ENCODE measurements at regions not wholly inside any gene's neighbourhood (a gene's known extent, or its start where the extent isn't known, plus 50 kb on each side); places are given as distances from the start of the nearest gene placed in this dataset.

GRCh38 chr11:95556342-95557163, 233.0 kb downstream of the FAM76B start:
- H3K4me3 ChIP-seq (ENCODE audit: low read depth, low read length), result no peak overlapping the region
- BruUV-seq (replicated peaks), result no TSS peak
- Mint-ChIP-seq H3K4me1 (ENCODE audit: low read depth, unreplicated experiment) (no peaks in the 10 kb centered on the region), H3K27me3 (ENCODE audit: insufficient read depth, unreplicated experiment) (no peaks in the 10 kb centered on the region), H3K4me3 (ENCODE audit: unreplicated experiment) (no peak overlapping the region), H3K9me3 (ENCODE audit: unreplicated experiment) (no peaks in the 10 kb centered on the region), H3K27ac (ENCODE audit: unreplicated experiment) (no peak overlapping the region), H3K36me3 (ENCODE audit: insufficient read depth, unreplicated experiment) (no peaks in the 10 kb centered on the region)
- no peaks in the 10 kb centered on the region for H3K4me1 ChIP-seq
- no peaks in the 10 kb centered on the region for H3K36me3 ChIP-seq (ENCODE audit: control insufficient read depth, insufficient read depth, low read length)
- TF ChIP-seq, protein P1, sequence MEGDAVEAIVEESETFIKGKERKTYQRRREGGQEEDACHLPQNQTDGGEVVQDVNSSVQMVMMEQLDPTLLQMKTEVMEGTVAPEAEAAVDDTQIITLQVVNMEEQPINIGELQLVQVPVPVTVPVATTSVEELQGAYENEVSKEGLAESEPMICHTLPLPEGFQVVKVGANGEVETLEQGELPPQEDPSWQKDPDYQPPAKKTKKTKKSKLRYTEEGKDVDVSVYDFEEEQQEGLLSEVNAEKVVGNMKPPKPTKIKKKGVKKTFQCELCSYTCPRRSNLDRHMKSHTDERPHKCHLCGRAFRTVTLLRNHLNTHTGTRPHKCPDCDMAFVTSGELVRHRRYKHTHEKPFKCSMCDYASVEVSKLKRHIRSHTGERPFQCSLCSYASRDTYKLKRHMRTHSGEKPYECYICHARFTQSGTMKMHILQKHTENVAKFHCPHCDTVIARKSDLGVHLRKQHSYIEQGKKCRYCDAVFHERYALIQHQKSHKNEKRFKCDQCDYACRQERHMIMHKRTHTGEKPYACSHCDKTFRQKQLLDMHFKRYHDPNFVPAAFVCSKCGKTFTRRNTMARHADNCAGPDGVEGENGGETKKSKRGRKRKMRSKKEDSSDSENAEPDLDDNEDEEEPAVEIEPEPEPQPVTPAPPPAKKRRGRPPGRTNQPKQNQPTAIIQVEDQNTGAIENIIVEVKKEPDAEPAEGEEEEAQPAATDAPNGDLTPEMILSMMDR (IDR thresholded peaks at IDR 0.05; ENCODE audit: insufficient read depth in 1 of 2, low read depth in 1 of 2, low read length in 1 of 2, severe bottlenecking in 1 of 2, unreplicated experiment in 1 of 2), result no peak
- H3K27me3 ChIP-seq (replicated peaks; ENCODE audit: control insufficient read depth, insufficient read depth, low read length), result no peaks in the 10 kb centered on the region
- CTCF ChIA-PET, result interaction anchor here (0.6 to 0.7 kb wide), 2 partner anchors 12 to 266 kb away, joined by 3 to 4 read pairs; no protein-coding TSS in a partner anchor
- no peaks in the 10 kb centered on the region for H3K9me3 ChIP-seq
- intact Hi-C loops (cut with micrococcal nuclease; ENCODE audit: unreplicated experiment), result no loop called here
- no peak for DNase-seq
- POLR2A ChIA-PET, result interaction anchor here (0.5 kb wide), 1 partner anchor 396 kb away, joined by 4 read pairs; no protein-coding TSS in a partner anchor

GRCh38 chr11:95556011-95556341, 233.6 kb downstream of the FAM76B start:
- Mint-ChIP-seq H3K4me1 (ENCODE audit: low read depth, unreplicated experiment) (no peaks in the 10 kb centered on the region), H3K9me3 (ENCODE audit: unreplicated experiment) (no peaks in the 10 kb centered on the region), H3K27me3 (ENCODE audit: insufficient read depth, unreplicated experiment) (no peaks in the 10 kb centered on the region), H3K36me3 (ENCODE audit: insufficient read depth, unreplicated experiment) (no peaks in the 10 kb centered on the region), H3K4me3 (ENCODE audit: unreplicated experiment) (no peak overlapping the region), H3K27ac (ENCODE audit: unreplicated experiment) (no peak overlapping the region)
- Histone ChIP-seq H3K4me3 (ENCODE audit: low read depth, low read length) (no peak overlapping the region), H3K27me3 (replicated peaks; ENCODE audit: control insufficient read depth, insufficient read depth, low read length) (no peaks in the 10 kb centered on the region), H3K4me1 (no peaks in the 10 kb centered on the region), H3K36me3 (ENCODE audit: control insufficient read depth, insufficient read depth, low read length) (no peaks in the 10 kb centered on the region), H3K9me3 (no peaks in the 10 kb centered on the region)
- intact Hi-C loops (cut with micrococcal nuclease; ENCODE audit: unreplicated experiment), result no loop called here
- ChIA-PET CTCF (interaction anchor here (0.6 kb wide), 1 partner anchor 265 kb away, joined by 4 read pairs; no protein-coding TSS in a partner anchor), POLR2A (no interaction called here)
- TF ChIP-seq, protein P1 (IDR thresholded peaks at IDR 0.05; ENCODE audit: insufficient read depth in 1 of 2, low read depth in 1 of 2, low read length in 1 of 2, severe bottlenecking in 1 of 2, unreplicated experiment in 1 of 2), result no peak
- BruUV-seq (replicated peaks), result no TSS peak
- DNase-seq, result no peak

GRCh38 chr11:95554911-95555310, 234.7 kb downstream of the FAM76B start:
- no peaks in the 10 kb centered on the region for H3K4me1 Mint-ChIP-seq (ENCODE audit: low read depth, unreplicated experiment)

More at GRCh38 chr11:95554911-95555310, 234.7 kb downstream of the FAM76B start:
- Mint-ChIP-seq H3K9me3 (ENCODE audit: unreplicated experiment) (no peaks in the 10 kb centered on the region), H3K27ac (ENCODE audit: unreplicated experiment) (no peak overlapping the region), H3K4me3 (ENCODE audit: unreplicated experiment) (no peak overlapping the region), H3K27me3 (ENCODE audit: insufficient read depth, unreplicated experiment) (peaks cover under 1% of the 10 kb centered on the region), H3K36me3 (ENCODE audit: insufficient read depth, unreplicated experiment) (no peaks in the 10 kb centered on the region)
- no peaks in the 10 kb centered on the region for H3K9me3 ChIP-seq
- ChIA-PET CTCF (no interaction called here), POLR2A (no interaction called here)
- H3K27me3 ChIP-seq (replicated peaks; ENCODE audit: control insufficient read depth, insufficient read depth, low read length), result no peaks in the 10 kb centered on the region
- H3K4me1 ChIP-seq, result no peaks in the 10 kb centered on the region
- no peak overlapping the region for H3K4me3 ChIP-seq (ENCODE audit: low read depth, low read length)
- intact Hi-C loops (cut with micrococcal nuclease; ENCODE audit: unreplicated experiment), result no loop called here
- DNase-seq, result no peak
- H3K36me3 ChIP-seq (ENCODE audit: control insufficient read depth, insufficient read depth, low read length), result no peaks in the 10 kb centered on the region
- BruUV-seq (replicated peaks), result no TSS peak
- TF ChIP-seq, protein P1 (IDR thresholded peaks at IDR 0.05; ENCODE audit: insufficient read depth in 1 of 2, low read depth in 1 of 2, low read length in 1 of 2, severe bottlenecking in 1 of 2, unreplicated experiment in 1 of 2), result no peak

Data from Caco-2 (cell line).